PC-9 (cell line): ENCODE measurements at regions not wholly inside any gene's neighbourhood (a gene's known extent, or its start where the extent isn't known, plus 50 kb on each side); places are given as distances from the start of the nearest gene placed in this dataset.
"Not testable (repeated sequence)": the region's sequence is repeated elsewhere in the genome, so short reads cannot be mapped to it uniquely, and the experiment has no call there.

ENCODE experiments used
- BruUV-seq: library from RNA; stranded (reverse); fragments of 400-500 nt; replicated peaks from 2 replicates; lab custom pipeline; 2021; lab: Mats Ljungman, UMichigan
- CTCF ChIA-PET: fragments of 300-600 bp; sonication (Branson Sonifier 250); formaldehyde crosslinking; loops from one replicate; lab custom pipeline; 2022; ENCODE audit warnings: antibody characterized with exemption; lab: Charles Lee
- POLR2A ChIA-PET: fragments of 300-600 bp; sonication (Branson Sonifier 250); formaldehyde crosslinking; loops from one replicate; lab custom pipeline; 2022; ENCODE audit warnings: antibody characterized with exemption; ENCODE audit not compliant: unreplicated experiment; lab: Charles Lee
- DNase-seq, 2 experiments: peaks; one replicate each; pipeline versions ENCODE4 v3.0.0 to v3.0.0-alpha.2; 2015 to 2022; ENCODE audit warnings: mixed read lengths in 1 of 2
- H2AFZ ChIP-seq: fragments of 200-600 bp; sonication (generic); 2 replicates; pipeline ENCODE4 v1.8.1; 2017; ENCODE audit warnings: antibody characterized with exemption
- H3F3A ChIP-seq: fragments of 200-600 bp; sonication (generic); 2 replicates; pipeline ENCODE4 v1.8.1; 2017; ENCODE audit warnings: antibody characterized with exemption, mild to moderate bottlenecking, low read depth; ENCODE audit not compliant: insufficient read depth
- H3K27ac ChIP-seq: fragments of 200-600 bp; sonication (generic); 2 replicates; pipeline ENCODE4 v1.6.1; 2016; ENCODE audit warnings: mixed run types
- H3K27me3 ChIP-seq: fragments of 200-600 bp; sonication (generic); 2 replicates; pipeline ENCODE4 v1.6.1; 2016; ENCODE audit warnings: low read depth, mixed run types; ENCODE audit not compliant: insufficient read depth
- H3K36me3 ChIP-seq: fragments of 200-600 bp; sonication (generic); 2 replicates; pipeline ENCODE4 v1.6.1; 2016; ENCODE audit warnings: low read depth, mixed run types
- H3K4me1 ChIP-seq: fragments of 200-600 bp; sonication (generic); replicated peaks from 2 replicates; pipeline ENCODE4 v1.6.1; 2016; ENCODE audit warnings: mixed run types; ENCODE audit not compliant: insufficient read depth
- H3K4me2 ChIP-seq: fragments of 200-600 bp; sonication (generic); 2 replicates; pipeline ENCODE4 v1.6.1; 2017; ENCODE audit warnings: mixed run types
- H3K4me3 ChIP-seq: fragments of 200-600 bp; sonication (generic); 2 replicates; pipeline ENCODE4 v1.6.1; 2016; ENCODE audit warnings: mixed run types
- H3K79me2 ChIP-seq: fragments of 200-600 bp; sonication (generic); 2 replicates; pipeline ENCODE4 v1.6.1; 2017; ENCODE audit warnings: low read depth, mixed run types
- H3K9me2 ChIP-seq: fragments of 200-600 bp; sonication (generic); 2 replicates; pipeline ENCODE4 v1.8.1; 2017; ENCODE audit warnings: mild to moderate bottlenecking; ENCODE audit not compliant: insufficient read depth
- H3K9me3 ChIP-seq: fragments of 200-600 bp; sonication (generic); 2 replicates; pipeline ENCODE4 v1.8.1; 2016; ENCODE audit warnings: low read depth; ENCODE audit not compliant: insufficient read depth
- H4K20me1 ChIP-seq: fragments of 200-600 bp; sonication (generic); 2 replicates; pipeline ENCODE4 v1.8.1; 2017; ENCODE audit not compliant: insufficient read depth
- EZH2 ChIP-seq: fragments of 200-600 bp; sonication (generic); IDR thresholded peaks from 2 replicates; pipeline ENCODE4 v1.8.0; 2017; ENCODE audit warnings: antibody characterized with exemption, low read depth
- intact Hi-C: fragments of 100-400 bp; cut with micrococcal nuclease; formaldehyde crosslinking; loops from one replicate; pipeline ENCODE4 v1.10.0; 2022; ENCODE audit not compliant: unreplicated experiment
- TF ChIP-seq, protein P1 (sequence below): fragments of 200-600 bp; sonication (generic); conservative IDR thresholded peaks from 2 replicates; pipeline ENCODE4 v1.6.1; 2017; ENCODE audit warnings: mixed run types, antibody characterized with exemption, mild to moderate bottlenecking, moderate library complexity

DNA sequence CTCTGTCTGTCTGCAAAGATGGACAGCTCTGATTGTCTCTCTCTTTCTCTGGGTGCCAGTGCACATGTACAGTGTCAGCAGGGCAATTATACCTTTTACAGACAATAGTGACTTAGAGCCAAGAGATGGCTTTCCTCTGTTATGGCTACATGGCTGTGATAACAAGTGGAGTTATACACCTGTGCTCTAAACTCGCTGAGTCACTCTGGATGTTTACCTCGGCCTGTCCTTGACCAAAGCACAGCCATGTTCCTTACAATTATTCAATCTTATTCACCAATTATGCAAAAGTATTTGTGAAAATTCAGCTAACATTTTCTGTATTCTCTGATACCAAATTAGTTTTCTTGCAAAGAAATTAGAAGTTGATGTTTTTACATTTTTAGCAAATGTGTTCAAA is 475.5 kb upstream of the CCDC196 start:
- intact Hi-C loops: no loop called here
- no peaks in the 10 kb centered on the region for H3K9me3 ChIP-seq
- H3K4me3 ChIP-seq: no peak overlapping the region
- no peak for TF ChIP-seq EZH2
- TF ChIP-seq, protein P1, sequence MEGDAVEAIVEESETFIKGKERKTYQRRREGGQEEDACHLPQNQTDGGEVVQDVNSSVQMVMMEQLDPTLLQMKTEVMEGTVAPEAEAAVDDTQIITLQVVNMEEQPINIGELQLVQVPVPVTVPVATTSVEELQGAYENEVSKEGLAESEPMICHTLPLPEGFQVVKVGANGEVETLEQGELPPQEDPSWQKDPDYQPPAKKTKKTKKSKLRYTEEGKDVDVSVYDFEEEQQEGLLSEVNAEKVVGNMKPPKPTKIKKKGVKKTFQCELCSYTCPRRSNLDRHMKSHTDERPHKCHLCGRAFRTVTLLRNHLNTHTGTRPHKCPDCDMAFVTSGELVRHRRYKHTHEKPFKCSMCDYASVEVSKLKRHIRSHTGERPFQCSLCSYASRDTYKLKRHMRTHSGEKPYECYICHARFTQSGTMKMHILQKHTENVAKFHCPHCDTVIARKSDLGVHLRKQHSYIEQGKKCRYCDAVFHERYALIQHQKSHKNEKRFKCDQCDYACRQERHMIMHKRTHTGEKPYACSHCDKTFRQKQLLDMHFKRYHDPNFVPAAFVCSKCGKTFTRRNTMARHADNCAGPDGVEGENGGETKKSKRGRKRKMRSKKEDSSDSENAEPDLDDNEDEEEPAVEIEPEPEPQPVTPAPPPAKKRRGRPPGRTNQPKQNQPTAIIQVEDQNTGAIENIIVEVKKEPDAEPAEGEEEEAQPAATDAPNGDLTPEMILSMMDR: no peak
- POLR2A ChIA-PET: no interaction called here
- no peak overlapping the region for H3K27ac ChIP-seq
- H3K4me1 ChIP-seq: no peaks in the 10 kb centered on the region
- H3F3A ChIP-seq: peaks cover 4% of the 10 kb centered on the region; the same call in 1 of the 2 replicates
- CTCF ChIA-PET: no interaction called here
- H3K36me3 ChIP-seq: no peaks in the 10 kb centered on the region
- no peaks in the 10 kb centered on the region for H3K79me2 ChIP-seq
- H3K9me2 ChIP-seq: no peaks in the 10 kb centered on the region
- no TSS peak for BruUV-seq
- no peak overlapping the region for H2AFZ ChIP-seq
- H4K20me1 ChIP-seq: no peaks in the 10 kb centered on the region
- no peak for DNase-seq
- H3K27me3 ChIP-seq: no peaks in the 10 kb centered on the region
- no peak overlapping the region for H3K4me2 ChIP-seq

- Histone ChIP-seq H3K4me3 (no peak overlapping the region), H3K9me2 (no peaks in the 10 kb centered on the region), H3K36me3 (no peaks in the 10 kb centered on the region), H3K27ac (no peak overlapping the region), H3K27me3 (no peaks in the 10 kb centered on the region), H2AFZ (no peak overlapping the region), H3F3A (peaks cover 4% of the 10 kb centered on the region; the same call in 1 of the 2 replicates), H3K79me2 (no peaks in the 10 kb centered on the region), H4K20me1 (no peaks in the 10 kb centered on the region), H3K4me1 (no peaks in the 10 kb centered on the region), H3K9me3 (no peaks in the 10 kb centered on the region), H3K4me2 (no peak overlapping the region)
- intact Hi-C loops: no loop called here
- ChIA-PET POLR2A (no interaction called here), CTCF (no interaction called here)
- TF ChIP-seq, protein P1: no peak
- TF ChIP-seq EZH2: no peak
- no TSS peak for BruUV-seq
- DNase-seq: no peak
These were observed 474.3 kb upstream of the CCDC196 start for GRCh38 chr14:66011855-66012254.

- H3K36me3 ChIP-seq, H3K4me2 ChIP-seq, H2AFZ ChIP-seq, H4K20me1 ChIP-seq, H3K9me3 ChIP-seq, H3K27ac ChIP-seq, H3K27me3 ChIP-seq, DNase-seq, H3K9me2 ChIP-seq, H3K79me2 ChIP-seq, BruUV-seq, H3K4me3 ChIP-seq, H3F3A ChIP-seq, H3K4me1 ChIP-seq, POLR2A ChIA-PET, intact Hi-C loops, CTCF ChIA-PET: not testable (repeated sequence)
These were observed 472.6 kb upstream of the CCDC196 start for GRCh38 chr14:66013607-66014006.

- H3K27ac ChIP-seq: no peak overlapping the region
- H3K9me3 ChIP-seq: no peaks in the 10 kb centered on the region
- CTCF ChIA-PET: no interaction called here
- no peak for DNase-seq
- intact Hi-C loops: no loop called here
- TF ChIP-seq, protein P1: no peak
- no peak for TF ChIP-seq EZH2
- H3K27me3 ChIP-seq: no peaks in the 10 kb centered on the region
- no peaks in the 10 kb centered on the region for H3K79me2 ChIP-seq
- POLR2A ChIA-PET: no interaction called here
- no TSS peak for BruUV-seq
- H3K4me3 ChIP-seq: no peak overlapping the region
- no peaks in the 10 kb centered on the region for H3K36me3 ChIP-seq
- no peaks in the 10 kb centered on the region for H3F3A ChIP-seq
- H2AFZ ChIP-seq: no peak overlapping the region
- H3K4me2 ChIP-seq: no peak overlapping the region
- no peaks in the 10 kb centered on the region for H3K4me1 ChIP-seq
- H3K9me2 ChIP-seq: no peaks in the 10 kb centered on the region
- H4K20me1 ChIP-seq: no peaks in the 10 kb centered on the region
These were observed 470.9 kb upstream of the CCDC196 start for GRCh38 chr14:66015071-66015780.
